Skeletal muscle satellite cell (primary cell): ENCODE measurements at regions not wholly inside any gene's neighbourhood (a gene's known extent, or its start where the extent isn't known, plus 50 kb on each side); places are given as distances from the start of the nearest gene placed in this dataset.

ENCODE experiments used
- H3K27me3 ChIP-seq: 2 replicates; pipeline ENCODE4 v1.7.0; 2013; ENCODE audit warnings: low read length; ENCODE audit not compliant: control insufficient read depth, insufficient read depth
- H3K36me3 ChIP-seq: 2 replicates; pipeline ENCODE4 v1.7.0; 2013; ENCODE audit warnings: mild to moderate bottlenecking, control low read depth, low read length; ENCODE audit not compliant: insufficient read depth
- H3K4me1 ChIP-seq: 2 replicates; pipeline ENCODE4 v1.7.0; 2013; ENCODE audit warnings: low read length; ENCODE audit not compliant: control insufficient read depth, insufficient read depth
- H3K4me2 ChIP-seq: 2 replicates; pipeline ENCODE4 v1.7.0; 2013; ENCODE audit warnings: mild to moderate bottlenecking, low read length
- H3K4me3 ChIP-seq: 2 replicates; pipeline ENCODE4 v1.7.0; 2013; ENCODE audit warnings: low read length
- H3K9ac ChIP-seq: 2 replicates; pipeline ENCODE4 v1.7.0; 2013; ENCODE audit warnings: mild to moderate bottlenecking, low read depth, low read length, moderate library complexity
- H3K9me3 ChIP-seq: replicated peaks from 2 replicates; pipeline ENCODE4 v1.7.0; 2013; ENCODE audit warnings: mild to moderate bottlenecking, control low read depth, low read length

- Histone ChIP-seq H3K9me3 (peaks cover 6% of the 10 kb centered on the region), H3K9ac (no peak overlapping the region), H3K4me3 (no peak overlapping the region), H3K36me3 (no peaks in the 10 kb centered on the region), H3K4me1 (no peaks in the 10 kb centered on the region), H3K4me2 (no peak overlapping the region), H3K27me3 (no peaks in the 10 kb centered on the region)
Measured at GRCh38 chr6:170022827-170023619, 267.9 kb downstream of the DLL1 start.

GRCh38 chr6:170022291-170022722 is 268.6 kb downstream of the DLL1 start:
- Histone ChIP-seq H3K36me3 (no peaks in the 10 kb centered on the region), H3K4me3 (no peak overlapping the region), H3K4me2 (no peak overlapping the region), H3K4me1 (no peaks in the 10 kb centered on the region), H3K9ac (no peak overlapping the region), H3K27me3 (no peaks in the 10 kb centered on the region), H3K9me3 (peaks cover 6% of the 10 kb centered on the region)

GRCh38 chr6:170021579-170021978 is 269.3 kb downstream of the DLL1 start:
- no peaks in the 10 kb centered on the region for H3K36me3 ChIP-seq
- H3K9me3 ChIP-seq: peaks cover 6% of the 10 kb centered on the region
- H3K27me3 ChIP-seq: no peaks in the 10 kb centered on the region
- H3K4me3 ChIP-seq: no peak overlapping the region
- no peaks in the 10 kb centered on the region for H3K4me1 ChIP-seq
- no peak overlapping the region for H3K9ac ChIP-seq
- H3K4me2 ChIP-seq: no peak overlapping the region

GRCh38 chr6:170019818-170020583 is 268.6 kb downstream of the ERMARD start:
- no peak overlapping the region for H3K4me3 ChIP-seq
- H3K9me3 ChIP-seq: peaks cover 6% of the 10 kb centered on the region
- H3K9ac ChIP-seq: no peak overlapping the region
- no peak overlapping the region for H3K4me2 ChIP-seq
- no peaks in the 10 kb centered on the region for H3K4me1 ChIP-seq
- H3K36me3 ChIP-seq: no peaks in the 10 kb centered on the region
- no peaks in the 10 kb centered on the region for H3K27me3 ChIP-seq

- no peak overlapping the region for H3K4me3 ChIP-seq
- no peaks in the 10 kb centered on the region for H3K27me3 ChIP-seq
- peaks cover 6% of the 10 kb centered on the region for H3K9me3 ChIP-seq
Measured at GRCh38 chr6:170018936-170019817, 267.8 kb downstream of the ERMARD start.

GRCh38 chr6:170018422-170018935 is 267.1 kb downstream of the ERMARD start:
- H3K4me2 ChIP-seq: no peak overlapping the region
- H3K36me3 ChIP-seq: no peaks in the 10 kb centered on the region
- no peaks in the 10 kb centered on the region for H3K27me3 ChIP-seq
- no peaks in the 10 kb centered on the region for H3K4me1 ChIP-seq
- H3K9me3 ChIP-seq: peaks cover 3% of the 10 kb centered on the region
- no peak overlapping the region for H3K4me3 ChIP-seq
- H3K9ac ChIP-seq: no peak overlapping the region

More at GRCh38 chr6:170018936-170019817, 267.8 kb downstream of the ERMARD start:
- H3K36me3 ChIP-seq: no peaks in the 10 kb centered on the region
- no peaks in the 10 kb centered on the region for H3K4me1 ChIP-seq
- H3K9ac ChIP-seq: no peak overlapping the region
- H3K4me2 ChIP-seq: no peak overlapping the region

- H3K4me1 ChIP-seq: no peaks in the 10 kb centered on the region
- H3K4me2 ChIP-seq: no peak overlapping the region
- H3K9ac ChIP-seq: no peak overlapping the region
- H3K27me3 ChIP-seq: no peaks in the 10 kb centered on the region
- H3K9me3 ChIP-seq: peaks cover 3% of the 10 kb centered on the region
- no peaks in the 10 kb centered on the region for H3K36me3 ChIP-seq
- no peak overlapping the region for H3K4me3 ChIP-seq
Measured at GRCh38 chr6:170017603-170018320, 266.3 kb downstream of the ERMARD start.

GRCh38 chr6:170013815-170014214 is 262.4 kb downstream of the ERMARD start:
- Histone ChIP-seq H3K9me3 (no peaks in the 10 kb centered on the region), H3K4me1 (no peaks in the 10 kb centered on the region), H3K4me3 (no peak overlapping the region), H3K9ac (no peak overlapping the region), H3K27me3 (no peaks in the 10 kb centered on the region), H3K4me2 (no peak overlapping the region), H3K36me3 (no peaks in the 10 kb centered on the region)

GRCh38 chr6:170012037-170012330 is 260.6 kb downstream of the ERMARD start:
- Histone ChIP-seq H3K9ac (no peak overlapping the region), H3K4me1 (no peaks in the 10 kb centered on the region), H3K9me3 (no peaks in the 10 kb centered on the region), H3K4me2 (no peak overlapping the region), H3K27me3 (no peaks in the 10 kb centered on the region), H3K4me3 (no peak overlapping the region), H3K36me3 (no peaks in the 10 kb centered on the region)

GRCh38 chr6:170011204-170012036 is 260.0 kb downstream of the ERMARD start:
- H3K4me2 ChIP-seq: no peak overlapping the region
- H3K4me1 ChIP-seq: no peaks in the 10 kb centered on the region
- peaks cover under 1% of the 10 kb centered on the region for H3K9me3 ChIP-seq
- no peak overlapping the region for H3K9ac ChIP-seq
- H3K4me3 ChIP-seq: no peak overlapping the region
- H3K36me3 ChIP-seq: no peaks in the 10 kb centered on the region
- no peaks in the 10 kb centered on the region for H3K27me3 ChIP-seq
